ENCODE measurements at regions not wholly inside any gene's neighbourhood (a gene's known extent, or its start where the extent isn't known, plus 50 kb on each side); places are given as distances from the start of the nearest gene placed in this dataset.

GRCh38 chr10:121041499-121041898 is 190.3 kb downstream of the WDR11 start:
- Histone ChIP-seq H3K4me1 (ENCODE audit: control insufficient read depth in 1 of 2, insufficient read depth in 2 of 2, low read length in 2 of 2) (no peaks in the 10 kb centered on the region), H3K36me3 (ENCODE audit: control insufficient read depth in 1 of 2, insufficient read depth in 2 of 2, low read length in 1 of 2) (no peaks in the 10 kb centered on the region), H3K4me3 (ENCODE audit: low read length in 2 of 2) (no peak overlapping the region), H3K9me3 (ENCODE audit: control insufficient read depth, low read length) (no peaks in the 10 kb centered on the region), H3K27me3 (ENCODE audit: control insufficient read depth in 1 of 2, insufficient read depth in 2 of 2, low read length in 1 of 2) (no peaks in the 10 kb centered on the region), H3K27ac (ENCODE audit: low read depth in 1 of 2, low read length in 2 of 2) (no peak overlapping the region)
- WGBS, 2 donors = 82 to 83% methylated on average over 4 of the region's 4 CpGs
- intact Hi-C loops (cut with DNase I) = no loop called here
- DNase-seq = no peak
- ATAC-seq (ENCODE audit: low FRiP score) = no peak

- no peak overlapping the region for H3K27ac ChIP-seq (ENCODE audit: low read depth in 1 of 2, low read length in 2 of 2)
- ATAC-seq (ENCODE audit: low FRiP score) (no peak), DNase-seq (no peak)
- H3K9me3 ChIP-seq (ENCODE audit: control insufficient read depth, low read length) = no peaks in the 10 kb centered on the region
- no peak overlapping the region for H3K4me3 ChIP-seq (ENCODE audit: low read length in 2 of 2)
- no peaks in the 10 kb centered on the region for H3K36me3 ChIP-seq (ENCODE audit: control insufficient read depth in 1 of 2, insufficient read depth in 2 of 2, low read length in 1 of 2)
- H3K27me3 ChIP-seq (ENCODE audit: control insufficient read depth in 1 of 2, insufficient read depth in 2 of 2, low read length in 1 of 2) = no peaks in the 10 kb centered on the region
- intact Hi-C loops (cut with DNase I) = no loop called here
- WGBS, 2 donors = 76 to 82% methylated on average over 3 of the region's 3 CpGs
- H3K4me1 ChIP-seq (ENCODE audit: control insufficient read depth in 1 of 2, insufficient read depth in 2 of 2, low read length in 2 of 2) = no peaks in the 10 kb centered on the region
Measured at GRCh38 chr10:121041906-121042305, 190.7 kb downstream of the WDR11 start.

GRCh38 chr10:121042342-121042741 is 191.2 kb downstream of the WDR11 start:
- Histone ChIP-seq H3K4me3 (ENCODE audit: low read length in 2 of 2) (no peak overlapping the region), H3K27me3 (ENCODE audit: control insufficient read depth in 1 of 2, insufficient read depth in 2 of 2, low read length in 1 of 2) (no peaks in the 10 kb centered on the region), H3K4me1 (ENCODE audit: control insufficient read depth in 1 of 2, insufficient read depth in 2 of 2, low read length in 2 of 2) (no peaks in the 10 kb centered on the region), H3K27ac (ENCODE audit: low read depth in 1 of 2, low read length in 2 of 2) (no peak overlapping the region), H3K36me3 (ENCODE audit: control insufficient read depth in 1 of 2, insufficient read depth in 2 of 2, low read length in 1 of 2) (no peaks in the 10 kb centered on the region), H3K9me3 (ENCODE audit: control insufficient read depth, low read length) (no peaks in the 10 kb centered on the region)
- DNase-seq = no peak
- ATAC-seq (ENCODE audit: low FRiP score) = no peak
- intact Hi-C loops (cut with DNase I) = no loop called here
- 92 to 94% methylated on average over 3 of the region's 3 CpGs for WGBS, 2 donors

GRCh38 chr10:121043124-121043849 is 192.1 kb downstream of the WDR11 start:
- no peaks in the 10 kb centered on the region for H3K9me3 ChIP-seq (ENCODE audit: control insufficient read depth, low read length)
- 28 to 34% methylated on average over 20 of the region's 20 CpGs for WGBS, 2 donors
- no peaks in the 10 kb centered on the region for H3K36me3 ChIP-seq (ENCODE audit: control insufficient read depth in 1 of 2, insufficient read depth in 2 of 2, low read length in 1 of 2)
- no peak overlapping the region for H3K27ac ChIP-seq (ENCODE audit: low read depth in 1 of 2, low read length in 2 of 2)
- no peak for ATAC-seq (ENCODE audit: low FRiP score)
- DNase-seq = no peak
- no peaks in the 10 kb centered on the region for H3K4me1 ChIP-seq (ENCODE audit: control insufficient read depth in 1 of 2, insufficient read depth in 2 of 2, low read length in 2 of 2)
- no peaks in the 10 kb centered on the region for H3K27me3 ChIP-seq (ENCODE audit: control insufficient read depth in 1 of 2, insufficient read depth in 2 of 2, low read length in 1 of 2)
- intact Hi-C loops (cut with DNase I) = no loop called here
- H3K4me3 ChIP-seq (ENCODE audit: low read length in 2 of 2) = no peak overlapping the region

- 79 to 86% methylated on average over 3 of the region's 3 CpGs for WGBS, 2 donors
Measured at GRCh38 chr10:121048749-121049148, 197.6 kb downstream of the WDR11 start.

GRCh38 chr10:121049489-121049888 is 198.3 kb downstream of the WDR11 start:
- intact Hi-C loops (cut with DNase I) = no loop called here
- Histone ChIP-seq H3K27ac (ENCODE audit: low read depth in 1 of 2, low read length in 2 of 2) (no peak overlapping the region), H3K9me3 (ENCODE audit: control insufficient read depth, low read length) (peaks cover 3% of the 10 kb centered on the region), H3K4me1 (ENCODE audit: control insufficient read depth in 1 of 2, insufficient read depth in 2 of 2, low read length in 2 of 2) (no peaks in the 10 kb centered on the region), H3K4me3 (ENCODE audit: low read length in 2 of 2) (no peak overlapping the region), H3K27me3 (ENCODE audit: control insufficient read depth in 1 of 2, insufficient read depth in 2 of 2, low read length in 1 of 2) (no peaks in the 10 kb centered on the region), H3K36me3 (ENCODE audit: control insufficient read depth in 1 of 2, insufficient read depth in 2 of 2, low read length in 1 of 2) (no peaks in the 10 kb centered on the region)
- ATAC-seq (ENCODE audit: low FRiP score) = no peak
- DNase-seq = no peak
- 72 to 87% methylated on average over 2 of the region's 2 CpGs for WGBS, 2 donors

More at GRCh38 chr10:121048749-121049148, 197.6 kb downstream of the WDR11 start:
- H3K27ac ChIP-seq (ENCODE audit: low read depth in 1 of 2, low read length in 2 of 2) = no peak overlapping the region
- intact Hi-C loops (cut with DNase I) = no loop called here
- H3K9me3 ChIP-seq (ENCODE audit: control insufficient read depth, low read length) = no peaks in the 10 kb centered on the region
- H3K4me3 ChIP-seq (ENCODE audit: low read length in 2 of 2) = no peak overlapping the region
- DNase-seq (no peak), ATAC-seq (ENCODE audit: low FRiP score) (no peak)
- no peaks in the 10 kb centered on the region for H3K27me3 ChIP-seq (ENCODE audit: control insufficient read depth in 1 of 2, insufficient read depth in 2 of 2, low read length in 1 of 2)
- H3K36me3 ChIP-seq (ENCODE audit: control insufficient read depth in 1 of 2, insufficient read depth in 2 of 2, low read length in 1 of 2) = no peaks in the 10 kb centered on the region
- no peaks in the 10 kb centered on the region for H3K4me1 ChIP-seq (ENCODE audit: control insufficient read depth in 1 of 2, insufficient read depth in 2 of 2, low read length in 2 of 2)

GRCh38 chr10:121049923-121050322 is 198.8 kb downstream of the WDR11 start:
- ATAC-seq (ENCODE audit: low FRiP score) = no peak
- Histone ChIP-seq H3K36me3 (ENCODE audit: control insufficient read depth in 1 of 2, insufficient read depth in 2 of 2, low read length in 1 of 2) (no peaks in the 10 kb centered on the region), H3K4me3 (ENCODE audit: low read length in 2 of 2) (no peak overlapping the region), H3K27ac (ENCODE audit: low read depth in 1 of 2, low read length in 2 of 2) (no peak overlapping the region), H3K9me3 (ENCODE audit: control insufficient read depth, low read length) (peaks cover 3% of the 10 kb centered on the region), H3K4me1 (ENCODE audit: control insufficient read depth in 1 of 2, insufficient read depth in 2 of 2, low read length in 2 of 2) (no peaks in the 10 kb centered on the region), H3K27me3 (ENCODE audit: control insufficient read depth in 1 of 2, insufficient read depth in 2 of 2, low read length in 1 of 2) (no peaks in the 10 kb centered on the region)
- DNase-seq = no peak
- WGBS, 2 donors = 90 to 92% methylated on average over 1 of the region's 1 CpG
- intact Hi-C loops (cut with DNase I) = no loop called here

GRCh38 chr10:121051171-121051570 is 200.0 kb downstream of the WDR11 start:
- Histone ChIP-seq H3K9me3 (ENCODE audit: control insufficient read depth, low read length) (peaks cover 3% of the 10 kb centered on the region), H3K27ac (ENCODE audit: low read depth in 1 of 2, low read length in 2 of 2) (no peak overlapping the region), H3K36me3 (ENCODE audit: control insufficient read depth in 1 of 2, insufficient read depth in 2 of 2, low read length in 1 of 2) (no peaks in the 10 kb centered on the region), H3K27me3 (ENCODE audit: control insufficient read depth in 1 of 2, insufficient read depth in 2 of 2, low read length in 1 of 2) (no peaks in the 10 kb centered on the region), H3K4me3 (ENCODE audit: low read length in 2 of 2) (no peak overlapping the region), H3K4me1 (ENCODE audit: control insufficient read depth in 1 of 2, insufficient read depth in 2 of 2, low read length in 2 of 2) (no peaks in the 10 kb centered on the region)
- WGBS, 2 donors = 94% methylated on average over 3 of the region's 3 CpGs
- intact Hi-C loops (cut with DNase I) = no loop called here
- ATAC-seq (ENCODE audit: low FRiP score) = no peak
- DNase-seq = no peak

- no peak overlapping the region for H3K4me3 ChIP-seq (ENCODE audit: low read length in 2 of 2)
- no peaks in the 10 kb centered on the region for H3K27me3 ChIP-seq (ENCODE audit: control insufficient read depth in 1 of 2, insufficient read depth in 2 of 2, low read length in 1 of 2)
- no peak overlapping the region for H3K27ac ChIP-seq (ENCODE audit: low read depth in 1 of 2, low read length in 2 of 2)
- no peak for ATAC-seq (ENCODE audit: low FRiP score)
- H3K4me1 ChIP-seq (ENCODE audit: control insufficient read depth in 1 of 2, insufficient read depth in 2 of 2, low read length in 2 of 2) = no peaks in the 10 kb centered on the region
- no peaks in the 10 kb centered on the region for H3K36me3 ChIP-seq (ENCODE audit: control insufficient read depth in 1 of 2, insufficient read depth in 2 of 2, low read length in 1 of 2)
- no peak for DNase-seq
- 64 to 67% methylated on average over 3 of the region's 3 CpGs for WGBS, 2 donors
- peaks cover 3% of the 10 kb centered on the region for H3K9me3 ChIP-seq (ENCODE audit: control insufficient read depth, low read length)
- intact Hi-C loops (cut with DNase I) = no loop called here
Measured at GRCh38 chr10:121051696-121052279, 200.6 kb downstream of the WDR11 start.

Measured in aorta (tissue), 5 donors.